ENCODE measurements at regions not wholly inside any gene's neighbourhood (a gene's known extent, or its start where the extent isn't known, plus 50 kb on each side); places are given as distances from the start of the nearest gene placed in this dataset.

DNA sequence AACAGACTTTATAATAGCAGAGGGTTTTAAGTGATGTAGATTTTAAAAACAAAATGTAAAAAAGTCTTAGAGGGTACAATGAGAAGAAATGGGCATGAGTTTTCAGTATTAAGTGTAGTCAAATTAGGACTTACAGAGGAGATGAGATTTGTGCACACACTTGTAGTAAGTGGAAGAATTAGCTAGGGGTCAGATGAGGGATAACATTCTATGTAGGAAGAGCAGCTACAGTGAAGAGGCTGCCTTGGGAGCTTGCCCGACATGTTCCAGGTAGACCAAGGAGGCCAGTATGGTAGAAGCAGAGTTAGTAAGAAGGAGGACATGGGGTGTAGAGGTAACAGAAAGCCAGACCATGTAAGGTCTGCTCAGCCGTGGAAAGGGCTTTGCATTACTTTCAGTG lies 189.2 kb upstream of the DSEL start:
- Histone ChIP-seq H3K4me1 (ENCODE audit: control insufficient read depth, insufficient read depth, low read length) (no peaks in the 10 kb centered on the region), H3K9ac (ENCODE audit: low read depth, low read length) (no peak overlapping the region), H3K36me3 (ENCODE audit: control insufficient read depth, insufficient read depth, low read length) (no peaks in the 10 kb centered on the region), H3K9me3 (ENCODE audit: control insufficient read depth, insufficient read depth, low read length) (no peaks in the 10 kb centered on the region), H3K4me3 (ENCODE audit: low read depth, low read length) (no peak overlapping the region), H3K27me3 (ENCODE audit: control insufficient read depth, insufficient read depth, low read length) (no peaks in the 10 kb centered on the region)

DNA sequence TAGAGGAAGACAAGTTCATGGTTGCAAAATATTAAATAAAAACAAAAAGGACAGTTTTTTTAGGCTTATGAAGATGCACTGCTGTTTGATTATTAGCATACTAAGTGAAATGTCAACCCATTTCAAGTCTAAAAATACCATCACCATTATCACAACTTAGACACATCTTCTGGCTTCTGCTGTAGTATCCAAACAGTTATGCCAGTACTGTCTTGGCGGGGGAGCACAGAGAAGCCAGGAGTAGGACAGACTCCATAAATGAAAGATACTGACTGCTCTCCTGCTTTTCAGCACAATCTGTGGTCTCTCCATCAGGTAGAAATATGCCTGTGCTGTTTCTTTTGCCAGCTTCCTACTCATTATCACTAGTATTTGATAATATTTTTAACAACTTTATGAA lies 179.2 kb upstream of the DSEL start:
- no peak overlapping the region for H3K9ac ChIP-seq (ENCODE audit: low read depth, low read length)
- no peaks in the 10 kb centered on the region for H3K27me3 ChIP-seq (ENCODE audit: control insufficient read depth, insufficient read depth, low read length)
- H3K4me1 ChIP-seq (ENCODE audit: control insufficient read depth, insufficient read depth, low read length): peaks cover 4% of the 10 kb centered on the region
- no peaks in the 10 kb centered on the region for H3K36me3 ChIP-seq (ENCODE audit: control insufficient read depth, insufficient read depth, low read length)
- no peak overlapping the region for H3K4me3 ChIP-seq (ENCODE audit: low read depth, low read length)
- H3K9me3 ChIP-seq (ENCODE audit: control insufficient read depth, insufficient read depth, low read length): no peaks in the 10 kb centered on the region

DNA sequence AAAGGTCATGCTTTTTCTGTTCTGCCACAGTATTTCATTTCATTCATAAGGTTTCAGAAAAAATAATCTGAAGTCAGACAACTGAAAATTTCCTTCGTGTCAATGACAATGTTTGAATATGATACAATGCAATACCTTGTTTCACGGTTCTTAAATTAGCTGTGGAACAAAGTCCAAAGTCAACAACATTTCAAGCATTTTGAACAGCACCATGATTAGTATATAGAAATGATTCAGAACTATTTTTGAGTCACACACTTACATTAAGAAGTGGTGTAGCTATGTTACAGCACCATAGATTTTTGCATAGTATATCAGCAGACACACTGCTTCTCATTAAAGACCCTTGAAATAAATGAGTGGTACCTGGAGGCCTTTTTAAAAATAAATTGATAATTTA lies 178.3 kb upstream of the DSEL start:
- H3K27me3 ChIP-seq (ENCODE audit: control insufficient read depth, insufficient read depth, low read length): no peaks in the 10 kb centered on the region
- H3K9ac ChIP-seq (ENCODE audit: low read depth, low read length): no peak overlapping the region
- H3K4me3 ChIP-seq (ENCODE audit: low read depth, low read length): no peak overlapping the region
- H3K9me3 ChIP-seq (ENCODE audit: control insufficient read depth, insufficient read depth, low read length): no peaks in the 10 kb centered on the region
- H3K36me3 ChIP-seq (ENCODE audit: control insufficient read depth, insufficient read depth, low read length): no peaks in the 10 kb centered on the region
- peaks cover 4% of the 10 kb centered on the region for H3K4me1 ChIP-seq (ENCODE audit: control insufficient read depth, insufficient read depth, low read length)

DNA sequence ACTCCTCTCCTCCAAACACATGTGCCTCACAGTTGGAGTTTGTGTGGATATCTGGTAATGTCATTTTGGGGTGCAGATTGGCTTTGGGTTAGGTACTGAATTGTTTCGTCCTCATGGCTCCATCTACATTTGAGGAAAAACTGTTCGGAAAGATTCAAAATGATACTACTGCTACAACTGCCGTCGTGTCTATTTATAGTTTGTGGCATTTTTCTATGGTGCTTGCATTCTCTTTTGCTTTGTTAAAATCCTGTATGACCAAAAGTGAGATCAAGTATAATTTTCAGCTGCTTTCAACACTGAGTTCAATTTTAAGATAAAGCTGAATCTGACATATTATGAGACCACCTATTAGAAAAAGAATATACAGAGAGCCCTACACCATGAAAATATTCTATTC lies 176.3 kb upstream of the DSEL start:
- peaks cover 4% of the 10 kb centered on the region for H3K4me1 ChIP-seq (ENCODE audit: control insufficient read depth, insufficient read depth, low read length)
- H3K9ac ChIP-seq (ENCODE audit: low read depth, low read length): no peak overlapping the region
- no peaks in the 10 kb centered on the region for H3K36me3 ChIP-seq (ENCODE audit: control insufficient read depth, insufficient read depth, low read length)
- no peak overlapping the region for H3K4me3 ChIP-seq (ENCODE audit: low read depth, low read length)
- no peaks in the 10 kb centered on the region for H3K27me3 ChIP-seq (ENCODE audit: control insufficient read depth, insufficient read depth, low read length)
- no peaks in the 10 kb centered on the region for H3K9me3 ChIP-seq (ENCODE audit: control insufficient read depth, insufficient read depth, low read length)

DNA sequence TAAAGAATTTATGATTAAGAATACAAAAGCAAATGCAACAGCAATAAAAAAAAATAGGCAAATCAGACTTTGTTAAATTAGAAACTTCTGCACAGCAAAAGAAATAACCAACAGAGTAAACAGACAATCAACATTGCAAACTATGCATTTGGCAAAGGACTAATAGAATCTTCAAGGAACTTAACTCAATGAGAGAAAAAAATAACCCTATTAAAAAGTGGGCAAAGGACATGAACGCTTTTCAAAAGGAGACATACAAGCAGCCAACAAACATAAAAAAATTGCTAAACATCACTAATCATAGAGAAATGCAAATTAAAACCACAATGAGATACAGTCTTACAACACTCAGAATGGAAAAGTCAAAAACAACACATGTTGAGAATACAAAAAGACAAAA lies 166.0 kb upstream of the DSEL start:
- no peaks in the 10 kb centered on the region for H3K4me1 ChIP-seq (ENCODE audit: control insufficient read depth, insufficient read depth, low read length)
- no peaks in the 10 kb centered on the region for H3K27me3 ChIP-seq (ENCODE audit: control insufficient read depth, insufficient read depth, low read length)
- no peaks in the 10 kb centered on the region for H3K36me3 ChIP-seq (ENCODE audit: control insufficient read depth, insufficient read depth, low read length)
- H3K4me3 ChIP-seq (ENCODE audit: low read depth, low read length): no peak overlapping the region
- no peak overlapping the region for H3K9ac ChIP-seq (ENCODE audit: low read depth, low read length)
- no peaks in the 10 kb centered on the region for H3K9me3 ChIP-seq (ENCODE audit: control insufficient read depth, insufficient read depth, low read length)

DNA sequence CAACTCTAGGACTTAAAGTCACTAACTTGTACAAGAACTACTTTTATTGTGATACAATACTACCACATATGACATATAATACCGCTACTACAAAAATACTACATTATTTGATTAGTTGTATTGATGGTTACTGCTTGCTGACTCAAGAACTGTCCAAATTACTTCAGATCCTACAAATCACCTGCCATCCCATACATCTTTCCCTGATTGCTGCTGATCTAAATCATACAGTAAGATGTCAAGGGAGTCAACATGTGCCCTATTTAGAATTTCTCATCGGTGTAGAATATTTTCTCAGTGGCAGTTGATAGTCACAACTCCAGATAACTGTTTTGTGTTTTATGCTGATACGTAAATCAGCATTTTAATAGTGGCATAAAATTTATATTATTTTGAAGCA lies 161.0 kb upstream of the DSEL start:
- no peaks in the 10 kb centered on the region for H3K36me3 ChIP-seq (ENCODE audit: control insufficient read depth, insufficient read depth, low read length)
- no peaks in the 10 kb centered on the region for H3K4me1 ChIP-seq (ENCODE audit: control insufficient read depth, insufficient read depth, low read length)
- H3K9ac ChIP-seq (ENCODE audit: low read depth, low read length): no peak overlapping the region
- H3K4me3 ChIP-seq (ENCODE audit: low read depth, low read length): no peak overlapping the region
- no peaks in the 10 kb centered on the region for H3K9me3 ChIP-seq (ENCODE audit: control insufficient read depth, insufficient read depth, low read length)
- no peaks in the 10 kb centered on the region for H3K27me3 ChIP-seq (ENCODE audit: control insufficient read depth, insufficient read depth, low read length)

DNA sequence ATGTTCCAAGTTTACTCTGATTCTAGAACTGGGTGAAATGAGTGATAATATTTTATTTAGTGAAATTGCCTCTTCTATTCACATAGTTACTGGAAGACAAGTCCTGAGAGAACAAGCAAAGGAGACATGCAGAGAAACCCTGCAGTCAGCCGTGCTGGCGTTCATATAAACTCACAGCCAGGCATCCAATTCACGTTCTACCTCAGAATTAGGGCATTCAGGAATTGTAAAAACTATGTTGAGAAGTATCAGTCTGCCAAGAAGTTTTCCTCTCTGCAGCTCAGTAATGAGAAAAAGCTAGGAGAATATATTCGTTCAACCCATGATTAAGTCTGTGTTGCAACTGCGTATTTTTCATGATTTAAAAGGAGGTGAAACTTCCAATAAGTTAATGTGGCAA lies 156.2 kb upstream of the DSEL start:
- no peaks in the 10 kb centered on the region for H3K9me3 ChIP-seq (ENCODE audit: control insufficient read depth, insufficient read depth, low read length)
- no peak overlapping the region for H3K4me3 ChIP-seq (ENCODE audit: low read depth, low read length)
- H3K36me3 ChIP-seq (ENCODE audit: control insufficient read depth, insufficient read depth, low read length): no peaks in the 10 kb centered on the region
- H3K9ac ChIP-seq (ENCODE audit: low read depth, low read length): no peak overlapping the region
- no peaks in the 10 kb centered on the region for H3K4me1 ChIP-seq (ENCODE audit: control insufficient read depth, insufficient read depth, low read length)
- H3K27me3 ChIP-seq (ENCODE audit: control insufficient read depth, insufficient read depth, low read length): no peaks in the 10 kb centered on the region

DNA sequence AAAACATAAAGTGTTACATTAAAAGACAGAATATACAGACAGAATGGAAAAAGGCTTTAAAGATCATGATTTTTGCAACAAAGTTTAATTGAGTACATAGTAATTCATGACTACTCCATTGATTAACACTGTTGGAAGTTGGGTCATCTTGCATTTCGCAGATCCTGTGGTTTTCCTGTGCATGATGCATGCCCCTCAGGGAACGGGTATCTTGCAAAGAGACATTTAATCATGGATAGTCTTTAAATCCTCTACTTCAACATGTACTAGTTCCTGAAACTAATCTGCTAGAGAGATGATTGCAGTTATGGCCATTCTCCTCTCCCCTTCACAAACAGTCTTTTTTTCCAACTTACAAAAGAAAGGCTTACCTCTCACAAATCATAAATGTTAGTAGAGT lies 155.6 kb upstream of the DSEL start:
- H3K9me3 ChIP-seq (ENCODE audit: control insufficient read depth, insufficient read depth, low read length): no peaks in the 10 kb centered on the region
- no peaks in the 10 kb centered on the region for H3K4me1 ChIP-seq (ENCODE audit: control insufficient read depth, insufficient read depth, low read length)
- no peaks in the 10 kb centered on the region for H3K27me3 ChIP-seq (ENCODE audit: control insufficient read depth, insufficient read depth, low read length)
- no peak overlapping the region for H3K4me3 ChIP-seq (ENCODE audit: low read depth, low read length)
- H3K36me3 ChIP-seq (ENCODE audit: control insufficient read depth, insufficient read depth, low read length): no peaks in the 10 kb centered on the region
- H3K9ac ChIP-seq (ENCODE audit: low read depth, low read length): no peak overlapping the region

DNA sequence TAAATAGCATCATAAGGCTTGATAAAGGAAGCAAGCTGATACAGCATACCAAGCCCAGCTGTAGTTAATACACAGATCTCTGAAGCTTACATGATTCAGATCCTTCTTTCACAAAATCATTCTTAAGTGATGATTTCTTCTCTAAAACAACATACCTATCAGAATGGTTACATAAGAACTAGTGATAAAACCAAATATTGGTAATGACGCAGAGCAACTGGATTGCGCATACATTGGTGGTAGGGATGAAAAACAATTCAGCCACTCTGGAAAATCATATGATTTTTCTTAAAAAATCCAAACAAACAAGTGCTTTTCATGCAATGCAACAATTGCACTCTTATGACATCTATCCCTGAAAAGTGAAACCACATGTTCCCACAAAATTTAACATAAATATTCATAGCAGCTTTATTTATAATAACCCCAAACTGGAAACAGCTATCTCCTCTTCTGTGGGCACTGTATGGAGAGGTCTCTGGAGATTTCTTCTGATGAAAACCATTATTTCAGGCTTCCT lies 153.6 kb upstream of the DSEL start:
- H3K4me1 ChIP-seq (ENCODE audit: control insufficient read depth, insufficient read depth, low read length): no peaks in the 10 kb centered on the region
- H3K27me3 ChIP-seq (ENCODE audit: control insufficient read depth, insufficient read depth, low read length): no peaks in the 10 kb centered on the region
- no peaks in the 10 kb centered on the region for H3K9me3 ChIP-seq (ENCODE audit: control insufficient read depth, insufficient read depth, low read length)
- H3K9ac ChIP-seq (ENCODE audit: low read depth, low read length): no peak overlapping the region
- no peak overlapping the region for H3K4me3 ChIP-seq (ENCODE audit: low read depth, low read length)
- H3K36me3 ChIP-seq (ENCODE audit: control insufficient read depth, insufficient read depth, low read length): no peaks in the 10 kb centered on the region

DNA sequence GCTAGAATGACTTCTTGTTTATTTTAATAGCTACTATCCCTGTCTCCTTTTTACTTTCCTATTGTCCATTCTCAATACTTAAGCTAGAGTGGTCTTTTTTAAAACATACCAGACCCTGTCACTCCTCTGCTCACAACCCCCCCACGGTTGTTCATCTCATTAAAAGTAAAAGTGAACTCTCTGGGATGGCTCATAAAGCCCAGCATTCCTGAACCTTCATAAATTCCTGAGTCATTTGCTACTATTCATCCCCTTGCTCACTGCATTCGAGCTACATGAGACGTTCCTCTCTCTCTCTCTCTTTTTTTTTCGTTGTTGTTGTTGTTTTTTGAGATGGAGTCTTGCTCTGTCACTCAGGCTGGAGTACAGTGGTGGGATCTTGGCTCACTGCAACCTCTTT lies 148.7 kb upstream of the DSEL start:
- no peak overlapping the region for H3K4me3 ChIP-seq (ENCODE audit: low read depth, low read length)
- H3K9me3 ChIP-seq (ENCODE audit: control insufficient read depth, insufficient read depth, low read length): no peaks in the 10 kb centered on the region
- no peak overlapping the region for H3K9ac ChIP-seq (ENCODE audit: low read depth, low read length)
- no peaks in the 10 kb centered on the region for H3K36me3 ChIP-seq (ENCODE audit: control insufficient read depth, insufficient read depth, low read length)
- H3K4me1 ChIP-seq (ENCODE audit: control insufficient read depth, insufficient read depth, low read length): no peaks in the 10 kb centered on the region
- no peaks in the 10 kb centered on the region for H3K27me3 ChIP-seq (ENCODE audit: control insufficient read depth, insufficient read depth, low read length)

DNA sequence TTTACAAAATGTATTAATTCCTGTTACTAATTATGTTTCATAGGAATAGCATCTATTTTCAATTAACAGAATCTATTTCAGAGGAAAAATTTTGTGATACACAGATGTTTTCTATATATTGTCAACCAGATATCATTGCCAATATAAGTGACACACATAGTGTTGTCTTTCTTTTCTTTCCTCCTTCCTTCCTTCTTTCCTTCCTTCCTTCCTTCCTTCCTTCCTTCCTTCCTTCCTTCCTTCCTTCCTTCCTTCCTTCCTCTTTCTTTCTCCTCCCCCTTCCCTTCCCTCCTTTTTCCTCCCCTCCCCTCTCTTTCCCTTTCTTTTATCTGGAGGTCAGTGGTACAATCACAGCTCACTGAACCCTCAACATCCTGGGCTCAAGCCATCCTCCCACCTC lies 146.5 kb upstream of the DSEL start:
- Histone ChIP-seq H3K27me3 (ENCODE audit: control insufficient read depth, insufficient read depth, low read length) (no peaks in the 10 kb centered on the region), H3K9ac (ENCODE audit: low read depth, low read length) (no peak overlapping the region), H3K36me3 (ENCODE audit: control insufficient read depth, insufficient read depth, low read length) (no peaks in the 10 kb centered on the region), H3K4me3 (ENCODE audit: low read depth, low read length) (no peak overlapping the region), H3K9me3 (ENCODE audit: control insufficient read depth, insufficient read depth, low read length) (no peaks in the 10 kb centered on the region), H3K4me1 (ENCODE audit: control insufficient read depth, insufficient read depth, low read length) (no peaks in the 10 kb centered on the region)

DNA sequence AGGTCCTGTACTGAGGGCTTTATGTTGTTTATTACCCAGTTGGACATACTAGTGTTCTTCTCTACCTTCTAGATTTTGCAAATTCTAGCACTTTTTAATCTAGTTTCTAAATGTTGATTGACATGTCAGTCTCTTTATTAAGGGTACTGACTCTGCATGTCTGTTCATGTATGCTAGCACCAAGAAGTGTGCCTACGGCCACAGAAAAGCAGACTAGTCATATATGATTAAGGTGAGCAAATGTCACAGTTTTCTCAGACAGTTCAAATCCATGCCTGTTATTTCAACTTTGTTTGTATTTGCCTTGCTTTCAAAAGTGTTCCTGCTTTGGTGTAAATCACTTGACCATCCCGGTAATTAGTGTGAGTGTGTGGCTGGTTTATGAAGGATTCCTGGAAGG lies 145.0 kb upstream of the DSEL start:
- no peaks in the 10 kb centered on the region for H3K9me3 ChIP-seq (ENCODE audit: control insufficient read depth, insufficient read depth, low read length)
- no peaks in the 10 kb centered on the region for H3K36me3 ChIP-seq (ENCODE audit: control insufficient read depth, insufficient read depth, low read length)
- H3K4me1 ChIP-seq (ENCODE audit: control insufficient read depth, insufficient read depth, low read length): no peaks in the 10 kb centered on the region
- no peak overlapping the region for H3K4me3 ChIP-seq (ENCODE audit: low read depth, low read length)
- H3K9ac ChIP-seq (ENCODE audit: low read depth, low read length): no peak overlapping the region
- H3K27me3 ChIP-seq (ENCODE audit: control insufficient read depth, insufficient read depth, low read length): no peaks in the 10 kb centered on the region

DNA sequence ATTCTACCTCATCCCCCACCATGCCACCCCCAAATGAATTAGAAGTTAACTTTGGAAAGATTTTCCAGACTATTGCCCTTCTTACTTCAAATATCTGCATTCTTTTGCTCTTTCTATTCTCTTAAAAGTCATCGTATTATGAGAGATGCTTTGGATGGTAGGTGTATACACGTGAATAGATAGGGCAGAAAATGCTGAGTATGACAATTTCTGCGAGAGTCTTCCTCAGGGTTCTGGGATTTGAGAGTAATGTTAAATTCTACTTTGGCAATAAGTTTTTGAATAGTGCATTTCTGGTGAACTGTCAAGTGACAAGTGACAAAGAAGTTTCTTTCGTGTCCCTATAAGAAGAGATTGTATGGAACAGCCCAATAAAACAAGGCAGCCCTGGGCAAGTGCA lies 137.6 kb upstream of the DSEL start:
- H3K36me3 ChIP-seq (ENCODE audit: control insufficient read depth, insufficient read depth, low read length): no peaks in the 10 kb centered on the region
- no peak overlapping the region for H3K4me3 ChIP-seq (ENCODE audit: low read depth, low read length)
- H3K9ac ChIP-seq (ENCODE audit: low read depth, low read length): no peak overlapping the region

More for the DNA sequence above, 137.6 kb upstream of the DSEL start:
- Histone ChIP-seq H3K27me3 (ENCODE audit: control insufficient read depth, insufficient read depth, low read length) (no peaks in the 10 kb centered on the region), H3K4me1 (ENCODE audit: control insufficient read depth, insufficient read depth, low read length) (peaks cover 2% of the 10 kb centered on the region), H3K9me3 (ENCODE audit: control insufficient read depth, insufficient read depth, low read length) (no peaks in the 10 kb centered on the region)
